ENCODE measurements at regions not wholly inside any gene's neighbourhood (a gene's known extent, or its start where the extent isn't known, plus 50 kb on each side); places are given as distances from the start of the nearest gene placed in this dataset.

DNA sequence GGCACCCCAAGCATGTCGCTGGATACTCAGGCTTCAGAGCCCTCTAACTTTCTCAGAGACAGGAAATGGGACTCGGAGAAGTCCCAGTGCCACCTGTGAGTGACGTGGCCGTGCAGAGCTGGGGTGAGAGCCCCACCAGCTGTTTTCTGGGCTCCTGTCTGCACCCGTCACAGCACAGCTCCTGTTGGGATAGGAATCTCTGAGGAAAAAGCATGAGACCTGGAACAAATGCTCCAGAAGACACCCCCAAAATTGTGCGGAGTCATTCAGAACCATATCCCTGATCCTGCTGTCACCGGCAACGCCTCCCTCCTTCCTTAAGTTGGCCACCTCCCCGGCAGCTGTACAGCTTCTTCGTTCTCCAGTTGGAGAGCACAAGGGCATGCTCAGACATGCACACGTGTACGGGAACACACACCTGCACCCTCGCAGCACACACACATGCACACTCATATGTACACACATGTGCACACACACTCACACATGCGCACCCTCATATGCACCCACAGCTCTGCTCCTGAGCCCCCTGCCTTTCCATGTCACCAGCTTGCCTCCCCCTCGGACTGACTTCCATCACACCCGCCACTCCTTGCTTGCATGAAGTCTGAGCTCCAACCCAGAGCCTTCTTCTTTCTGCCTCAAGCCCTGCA is 1430.0 kb downstream of the BRD1 start:
- no peak for TF ChIP-seq GATA3 (IDR thresholded peaks at IDR 0.05; ENCODE audit: low read depth, low read length)
- TF ChIP-seq GATA2 (IDR thresholded peaks at IDR 0.05; ENCODE audit: low read depth, low read length): no peak

DNA sequence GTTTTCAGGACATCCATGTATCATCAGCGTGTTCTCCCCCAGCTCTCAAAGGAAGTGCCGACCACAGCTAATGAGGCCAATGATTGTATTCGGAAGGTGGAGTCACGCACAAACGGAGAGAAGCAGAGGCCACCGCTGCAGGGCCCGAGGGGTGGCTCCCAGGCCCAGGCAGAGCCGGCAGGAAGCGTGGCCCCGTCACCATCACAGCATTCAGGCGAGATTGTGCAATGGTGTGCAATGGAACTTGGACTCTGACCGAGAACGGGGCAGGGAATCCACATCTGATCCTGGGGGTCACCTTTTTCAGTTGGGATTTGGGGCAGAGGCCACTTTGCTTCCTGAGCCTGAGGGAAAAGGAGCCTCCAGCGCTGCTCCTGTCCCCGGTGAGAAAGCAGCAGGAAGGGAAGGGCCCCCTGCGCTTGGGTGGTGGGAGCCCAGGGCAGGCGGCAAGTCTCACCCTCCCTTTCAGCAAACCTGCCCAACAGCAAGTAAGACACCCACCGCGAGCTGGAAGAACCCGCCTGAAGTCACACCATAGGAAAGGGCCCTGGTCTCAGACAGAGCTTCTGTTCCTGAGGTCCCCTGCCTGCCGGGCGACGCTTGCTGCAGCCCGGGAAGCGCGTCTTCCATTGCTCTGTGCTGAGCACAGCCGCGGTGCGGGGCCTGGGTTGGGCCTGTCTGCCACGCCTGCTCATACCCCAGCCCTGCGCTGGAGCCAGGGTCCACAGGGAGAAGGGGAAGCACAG is 1430.7 kb downstream of the BRD1 start:
- TF ChIP-seq GATA2 (IDR thresholded peaks at IDR 0.05; ENCODE audit: low read depth, low read length): no peak
- no peak for TF ChIP-seq GATA3 (IDR thresholded peaks at IDR 0.05; ENCODE audit: low read depth, low read length)

DNA sequence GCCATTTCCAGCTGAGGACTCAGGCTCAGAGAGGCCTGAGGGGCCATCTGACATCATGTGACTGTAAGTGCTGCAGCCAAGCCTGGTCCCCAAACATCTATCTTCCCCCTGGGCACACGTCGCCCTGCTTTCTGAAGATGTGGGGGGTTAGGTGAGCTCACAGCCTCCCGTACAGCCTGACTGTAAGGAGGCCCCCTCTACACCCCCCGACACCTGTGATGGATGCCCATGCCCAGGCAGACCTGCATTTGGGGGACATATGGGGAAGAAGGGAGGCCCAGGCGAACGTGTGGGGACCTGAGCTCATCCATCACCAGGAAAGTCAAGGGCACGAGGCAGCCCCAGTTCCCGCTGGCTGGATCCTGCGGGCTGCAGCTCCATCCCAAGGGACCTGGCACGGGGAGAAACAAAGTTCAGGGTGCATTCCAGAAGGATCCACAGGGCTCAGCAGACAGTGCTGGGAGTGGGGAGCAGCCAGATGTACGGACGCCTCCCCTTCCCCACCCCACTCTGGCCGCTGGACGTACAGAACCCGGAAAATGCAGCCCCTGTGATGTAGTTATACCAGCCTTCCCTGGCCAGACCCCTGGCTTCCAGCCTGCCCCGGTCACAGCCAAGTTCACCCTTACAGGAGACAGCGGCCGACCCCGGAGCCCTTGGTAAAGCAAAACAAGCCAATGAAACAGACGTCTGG is 1431.4 kb downstream of the BRD1 start:
- TF ChIP-seq GATA3 (IDR thresholded peaks at IDR 0.05; ENCODE audit: low read depth, low read length): no peak
- no peak for TF ChIP-seq GATA2 (IDR thresholded peaks at IDR 0.05; ENCODE audit: low read depth, low read length)

DNA sequence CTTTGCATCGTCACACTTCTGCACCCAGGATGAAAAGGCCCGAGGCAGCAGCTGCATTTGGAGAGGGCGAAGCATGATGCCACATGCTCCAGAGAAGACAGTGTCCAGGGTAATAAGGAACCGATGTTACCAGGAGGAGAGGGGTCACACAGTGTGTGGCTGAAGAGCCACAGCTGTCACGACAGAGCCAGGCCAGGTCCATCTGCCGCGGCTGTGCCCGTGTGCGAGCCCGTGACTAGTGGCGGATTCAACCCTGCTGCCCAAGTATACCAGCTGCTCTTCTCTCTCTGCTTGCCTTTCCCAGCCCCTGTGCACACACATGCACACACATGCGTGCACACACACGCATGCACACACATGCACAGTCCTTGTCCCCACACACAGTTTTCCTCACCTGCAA is 1432.5 kb downstream of the BRD1 start:
- TF ChIP-seq GATA2 (IDR thresholded peaks at IDR 0.05; ENCODE audit: low read depth, low read length) (no peak), GATA3 (IDR thresholded peaks at IDR 0.05; ENCODE audit: low read depth, low read length) (no peak)

DNA sequence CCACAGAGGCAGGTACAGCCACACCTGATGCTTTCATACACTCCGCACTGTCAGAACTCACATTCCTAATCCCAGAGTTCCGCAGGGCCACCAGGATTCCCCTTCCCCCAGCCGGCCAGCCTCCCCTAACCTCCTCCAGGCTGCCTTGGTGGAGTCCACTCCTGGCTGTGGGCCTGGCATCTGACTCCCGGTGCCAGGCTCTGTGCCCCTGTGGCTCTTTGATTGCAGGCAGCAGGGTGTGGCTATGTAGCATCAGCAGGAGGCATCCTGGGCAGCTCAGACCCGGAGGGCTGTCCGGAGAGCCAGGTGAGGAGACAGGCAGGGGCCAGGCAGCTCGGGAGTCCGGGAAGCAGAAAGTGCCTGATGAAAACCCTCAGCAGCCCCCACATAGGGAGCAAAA is 1432.9 kb downstream of the BRD1 start:
- TF ChIP-seq GATA3 (IDR thresholded peaks at IDR 0.05; ENCODE audit: low read depth, low read length) (no peak), GATA2 (IDR thresholded peaks at IDR 0.05; ENCODE audit: low read depth, low read length) (no peak)

DNA sequence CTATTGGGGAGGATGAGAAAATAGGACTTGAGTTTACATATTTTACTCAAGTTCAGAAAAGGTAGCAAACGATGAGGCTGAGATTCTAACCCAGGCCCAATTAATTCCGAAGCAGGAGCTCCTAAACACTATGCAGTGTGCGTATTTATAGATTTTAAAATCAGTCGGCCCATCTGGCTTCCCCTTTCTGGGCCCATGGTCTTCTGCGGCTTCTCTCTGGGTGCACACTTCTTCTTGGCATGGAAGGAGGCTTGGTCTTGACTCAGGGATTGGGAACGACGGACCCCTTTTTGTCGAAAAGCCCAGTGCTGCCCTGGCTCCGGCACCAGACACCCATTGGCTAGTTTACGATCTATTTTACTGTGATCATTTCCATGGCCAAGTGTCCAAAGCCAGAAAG is 1433.8 kb downstream of the BRD1 start:
- no peak for TF ChIP-seq GATA3 (IDR thresholded peaks at IDR 0.05; ENCODE audit: low read depth, low read length)
- no peak for TF ChIP-seq GATA2 (IDR thresholded peaks at IDR 0.05; ENCODE audit: low read depth, low read length)

DNA sequence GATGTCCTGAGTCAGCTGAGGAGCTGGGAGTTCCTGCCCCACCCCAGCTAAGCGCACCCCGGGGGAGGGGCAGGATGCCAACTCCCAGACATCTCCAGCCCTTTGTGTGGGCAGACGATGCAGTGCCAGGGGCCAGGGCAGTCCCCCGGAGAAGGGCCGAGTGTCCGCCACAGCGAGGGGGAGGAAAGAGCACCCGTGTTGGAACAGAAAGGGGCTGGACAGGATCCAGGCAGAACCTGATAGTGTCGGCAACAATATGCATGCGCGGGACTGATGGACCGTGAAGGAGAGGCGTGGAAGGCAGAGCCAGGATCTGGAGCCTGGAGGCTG is 1434.7 kb downstream of the BRD1 start:
- TF ChIP-seq GATA2 (IDR thresholded peaks at IDR 0.05; ENCODE audit: low read depth, low read length): no peak
- TF ChIP-seq GATA3 (IDR thresholded peaks at IDR 0.05; ENCODE audit: low read depth, low read length): no peak

DNA sequence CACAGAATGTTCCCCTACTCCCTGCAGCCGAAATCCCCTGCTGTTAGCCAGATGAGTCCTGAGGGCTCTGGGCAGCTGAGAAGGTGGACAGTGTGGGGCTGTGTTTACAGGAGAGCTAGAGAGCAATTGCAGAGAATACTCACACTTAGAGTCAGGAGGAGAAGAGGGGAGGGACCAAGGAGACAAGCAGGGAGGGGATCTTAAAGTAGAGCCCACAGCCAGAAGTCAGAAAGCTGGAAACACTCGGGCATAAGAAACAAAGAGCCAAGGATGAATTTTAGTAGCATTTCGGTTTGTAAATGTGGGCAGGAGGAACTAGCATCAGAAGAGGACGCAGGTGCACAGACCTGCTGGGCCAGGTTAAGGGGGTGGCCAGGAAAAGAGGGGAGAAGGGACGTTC is 1435.9 kb downstream of the BRD1 start:
- TF ChIP-seq GATA3 (IDR thresholded peaks at IDR 0.05; ENCODE audit: low read depth, low read length) (no peak), GATA2 (IDR thresholded peaks at IDR 0.05; ENCODE audit: low read depth, low read length) (no peak)

DNA sequence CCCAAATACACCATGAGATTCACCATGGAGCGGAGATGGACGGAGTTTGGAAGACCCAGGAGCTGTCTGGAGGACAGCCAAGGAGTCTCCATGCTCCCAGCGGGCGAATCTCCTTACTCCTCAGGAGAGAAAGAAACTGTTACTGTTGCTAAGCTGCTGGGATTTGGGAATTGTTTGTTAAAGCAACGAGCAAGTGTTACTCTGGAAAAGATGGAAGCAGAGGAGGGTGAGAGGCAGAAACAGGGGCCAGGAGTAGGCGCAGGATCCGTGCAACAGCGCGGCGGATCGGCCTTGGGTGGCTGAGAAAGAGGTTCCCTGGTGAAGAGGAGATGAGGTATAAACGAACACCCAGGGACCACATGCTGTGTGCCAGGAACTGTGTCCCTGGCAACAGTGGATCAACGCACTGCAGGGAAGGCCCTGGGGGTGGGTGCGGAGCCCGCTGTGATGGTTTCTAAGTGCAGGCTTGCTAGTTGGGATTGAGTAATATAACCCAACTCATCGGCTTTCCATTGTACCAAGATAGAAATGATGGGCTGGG is 1436.4 kb downstream of the BRD1 start:
- TF ChIP-seq GATA3 (IDR thresholded peaks at IDR 0.05; ENCODE audit: low read depth, low read length) (no peak), GATA2 (IDR thresholded peaks at IDR 0.05; ENCODE audit: low read depth, low read length) (no peak)

DNA sequence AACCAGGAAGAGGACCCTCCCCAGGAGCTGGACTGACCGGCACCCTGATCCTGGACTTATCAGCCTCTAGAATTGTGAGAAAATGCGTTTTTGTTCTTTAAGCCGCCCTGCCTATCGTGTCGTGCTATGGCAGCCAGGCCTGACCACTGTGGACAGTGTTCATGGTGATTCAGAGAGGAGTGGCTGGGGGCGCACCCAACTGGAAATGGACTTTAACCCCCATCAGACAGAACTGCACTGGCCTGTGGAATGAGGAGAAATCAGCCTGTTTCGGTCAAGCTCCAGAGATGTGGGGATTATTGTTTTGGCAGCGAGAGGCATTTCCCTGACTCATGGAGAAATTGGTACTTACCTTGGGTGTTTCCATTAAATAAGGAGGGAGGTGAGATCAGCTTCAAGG is 1437.8 kb downstream of the BRD1 start:
- TF ChIP-seq GATA3 (IDR thresholded peaks at IDR 0.05; ENCODE audit: low read depth, low read length) (no peak), GATA2 (IDR thresholded peaks at IDR 0.05; ENCODE audit: low read depth, low read length) (no peak)

DNA sequence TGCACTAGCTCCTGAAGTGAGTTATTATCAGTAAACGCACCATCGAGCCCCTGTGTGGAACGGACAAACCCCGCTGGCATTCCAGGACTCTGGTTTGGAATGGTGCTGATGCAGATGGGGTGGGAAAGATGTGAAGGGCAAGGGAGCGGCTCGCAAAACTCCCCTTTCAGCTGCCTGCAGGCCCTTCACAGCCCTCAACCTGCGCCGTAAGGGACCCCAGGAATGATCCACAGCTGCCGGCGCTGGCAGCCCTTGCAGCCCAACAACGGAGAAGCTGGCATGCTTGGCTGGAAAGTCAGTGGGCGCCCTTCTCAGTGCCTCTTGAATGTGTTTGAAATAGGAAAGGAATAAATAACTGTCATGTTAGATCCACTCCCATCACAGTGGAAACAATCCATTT is 1445.5 kb downstream of the BRD1 start:
- TF ChIP-seq GATA3 (IDR thresholded peaks at IDR 0.05; ENCODE audit: low read depth, low read length) (no peak), GATA2 (IDR thresholded peaks at IDR 0.05; ENCODE audit: low read depth, low read length) (no peak)

DNA sequence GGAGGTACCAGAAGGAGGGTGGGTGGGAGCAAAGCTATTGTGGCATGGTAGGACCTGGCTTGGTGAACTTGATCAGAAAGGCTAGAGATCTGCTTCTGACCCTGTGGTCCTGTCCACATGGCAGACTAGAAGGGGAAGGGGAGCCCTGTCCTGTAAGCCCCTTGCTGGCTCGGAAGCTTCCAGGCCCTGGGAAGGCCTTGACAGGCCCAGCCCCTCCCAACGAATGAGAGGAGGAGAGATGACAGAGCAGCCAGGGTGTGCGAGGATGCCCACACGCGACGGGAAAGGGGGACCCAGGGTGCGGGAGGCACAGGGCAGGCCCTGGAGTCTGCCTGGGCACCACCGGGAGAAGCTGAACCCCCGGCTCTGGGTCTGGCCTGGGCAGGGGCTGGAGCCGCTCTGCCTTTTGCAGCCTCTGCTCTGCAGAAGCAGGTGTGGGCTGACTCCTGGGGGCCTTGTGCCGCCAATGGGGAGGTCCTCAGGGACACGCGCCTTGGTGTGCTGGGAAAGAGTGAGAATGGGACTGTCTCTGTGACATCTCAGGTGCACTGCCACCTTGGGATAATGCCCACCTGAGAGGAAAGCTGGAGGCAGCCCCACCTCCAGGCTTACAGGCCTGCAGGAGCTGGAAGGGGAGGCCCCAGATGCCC is 1447.5 kb downstream of the BRD1 start:
- TF ChIP-seq GATA3 (IDR thresholded peaks at IDR 0.05; ENCODE audit: low read depth, low read length): no peak
- TF ChIP-seq GATA2 (IDR thresholded peaks at IDR 0.05; ENCODE audit: low read depth, low read length): no peak

DNA sequence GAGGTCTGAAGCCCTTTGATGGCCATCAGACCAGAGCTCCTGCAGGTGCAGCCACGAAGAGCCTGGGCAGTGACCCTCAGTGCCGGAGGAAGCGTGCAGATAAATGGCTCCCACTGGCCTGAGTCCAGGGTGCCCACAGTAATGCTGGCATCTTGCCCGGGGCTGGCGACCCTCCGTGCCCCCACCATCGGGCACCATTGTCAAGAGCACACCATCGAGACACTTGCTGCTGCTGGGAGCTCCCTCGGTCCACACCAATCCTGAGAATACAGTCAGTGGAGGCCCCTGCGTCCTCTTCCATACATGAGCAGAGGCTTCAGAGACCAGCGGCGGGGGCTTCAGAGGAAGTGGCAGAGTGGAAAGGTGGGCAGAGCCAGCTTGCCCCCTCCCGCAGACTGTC is 1448.3 kb downstream of the BRD1 start:
- TF ChIP-seq GATA2 (IDR thresholded peaks at IDR 0.05; ENCODE audit: low read depth, low read length) (no peak), GATA3 (IDR thresholded peaks at IDR 0.05; ENCODE audit: low read depth, low read length) (no peak)

DNA sequence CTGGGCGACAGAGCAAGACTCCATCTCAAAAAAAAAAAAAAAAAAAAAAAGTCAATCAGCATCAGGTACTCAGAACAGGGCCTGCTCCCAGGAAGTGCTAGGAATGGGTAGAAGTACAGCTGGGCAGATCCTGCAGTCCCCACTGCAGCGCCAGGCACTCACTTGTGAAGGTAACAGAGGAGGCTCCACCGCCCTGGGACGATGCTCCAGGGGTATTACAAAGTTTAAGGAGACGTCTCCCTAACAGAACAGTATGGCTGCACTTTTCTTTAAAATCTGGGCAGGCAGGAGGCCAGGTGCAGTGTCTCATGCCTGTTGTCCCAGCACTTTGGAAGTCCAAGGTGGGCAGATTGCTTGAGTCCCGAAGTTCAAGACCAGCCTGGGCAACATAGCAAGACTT is 1449.0 kb downstream of the BRD1 start:
- TF ChIP-seq GATA3 (IDR thresholded peaks at IDR 0.05; ENCODE audit: low read depth, low read length): no peak
- TF ChIP-seq GATA2 (IDR thresholded peaks at IDR 0.05; ENCODE audit: low read depth, low read length): no peak
